ENCODE measurements at regions not wholly inside any gene's neighbourhood (a gene's known extent, or its start where the extent isn't known, plus 50 kb on each side); places are given as distances from the start of the nearest gene placed in this dataset.
"Not testable (repeated sequence)": the region's sequence is repeated elsewhere in the genome, so short reads cannot be mapped to it uniquely, and the experiment has no call there.

DNA sequence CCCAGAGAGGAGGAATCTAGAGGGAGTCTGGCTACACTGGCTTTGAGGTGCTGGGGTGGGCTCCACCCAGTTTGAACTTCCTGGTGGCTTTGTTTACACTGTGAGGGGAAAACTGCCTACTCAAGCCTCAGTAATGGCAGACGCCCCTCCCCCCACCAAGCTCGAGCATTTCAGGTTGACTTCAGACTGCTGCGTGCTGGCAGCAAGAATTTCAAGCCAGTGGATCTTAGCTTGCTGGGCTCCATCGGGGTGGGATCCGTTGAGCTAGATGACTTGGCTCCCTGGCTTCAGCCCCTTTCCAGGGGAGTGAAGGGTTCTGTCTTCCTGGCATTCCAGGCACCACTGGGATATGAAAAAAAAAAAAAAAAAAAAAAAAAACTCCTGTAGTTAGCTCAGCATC, 281.0 kb downstream of the FGF10 start:
- H3K36me3 ChIP-seq (ENCODE audit: control insufficient read depth, insufficient read depth, low read length); H3K9me1 ChIP-seq (ENCODE audit: control insufficient read depth, insufficient read depth, low read length); H3K27me3 ChIP-seq (ENCODE audit: control insufficient read depth in 2 of 2, insufficient read depth in 2 of 2, low read length in 2 of 2); ATAC-seq; H4K20me1 ChIP-seq (replicated peaks; ENCODE audit: control insufficient read depth, insufficient read depth, low read length); H3K4me2 ChIP-seq (ENCODE audit: insufficient read depth, low read length); H3K4me1 ChIP-seq (replicated peaks in 1 of 2; ENCODE audit: control insufficient read depth in 2 of 2, insufficient read depth in 2 of 2, low read length in 2 of 2); DNase-seq (ENCODE audit: extremely low read depth in 1 of 4, low spot score in 3 of 4); H3K9ac ChIP-seq (ENCODE audit: insufficient read depth in 1 of 2, low read depth in 2 of 2, low read length in 2 of 2); intact Hi-C loops (cut with micrococcal nuclease); H2AFZ ChIP-seq (ENCODE audit: low read depth, low read length); POLR2A ChIA-PET; H3K9me3 ChIP-seq (replicated peaks; ENCODE audit: control insufficient read depth, insufficient read depth, low read depth, low read length); FAIRE-seq; in situ Hi-C loops (cut with MboI); CTCF ChIA-PET (ENCODE audit: low intra/inter-chr PET ratio); H3K79me2 ChIP-seq (ENCODE audit: control insufficient read depth, insufficient read depth, low read length); BruUV-seq (replicated peaks); H3K4me3 ChIP-seq; H3K27ac ChIP-seq (ENCODE audit: extremely low read depth, low read depth, low read length): not testable (repeated sequence)
- WGBS (ENCODE audit: insufficient coverage, low coverage, missing lambda C conversion rate) = 0% methylated on average over 5 of the region's 5 CpGs

DNA sequence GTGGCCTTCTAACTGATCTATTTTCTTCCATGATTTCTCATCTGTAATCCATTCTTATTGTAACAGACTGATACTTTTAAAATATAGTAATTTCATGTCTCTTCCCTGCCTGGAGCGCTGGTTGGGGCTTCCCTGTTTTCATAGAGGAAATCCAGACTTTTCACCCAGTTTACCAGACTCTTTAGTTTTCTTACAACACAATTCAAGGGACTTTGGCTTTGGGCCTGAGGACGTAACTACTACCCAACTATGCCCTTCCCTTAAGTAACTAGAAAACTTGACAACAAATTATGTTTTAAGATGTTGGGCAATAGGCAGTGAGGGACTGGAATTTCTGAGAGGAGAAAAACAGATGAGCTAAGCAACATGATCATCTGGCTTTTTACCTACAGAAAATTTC, 289.6 kb downstream of the FGF10 start:
- intact Hi-C loops (cut with micrococcal nuclease) = no loop called here
- BruUV-seq (replicated peaks) = no TSS peak
- Histone ChIP-seq H3K79me2 (ENCODE audit: control insufficient read depth, insufficient read depth, low read length) (no peaks in the 10 kb centered on the region), H2AFZ (ENCODE audit: low read depth, low read length) (no peak overlapping the region), H4K20me1 (replicated peaks; ENCODE audit: control insufficient read depth, insufficient read depth, low read length) (no peaks in the 10 kb centered on the region), H3K4me3 (no peak overlapping the region), H3K9me1 (ENCODE audit: control insufficient read depth, insufficient read depth, low read length) (no peaks in the 10 kb centered on the region), H3K27me3 (ENCODE audit: control insufficient read depth in 2 of 2, insufficient read depth in 2 of 2, low read length in 2 of 2) (no peaks in the 10 kb centered on the region), H3K9me3 (replicated peaks; ENCODE audit: control insufficient read depth, insufficient read depth, low read depth, low read length) (no peaks in the 10 kb centered on the region; the same call in 1 of the 2 replicates), H3K36me3 (ENCODE audit: control insufficient read depth, insufficient read depth, low read length) (no peaks in the 10 kb centered on the region), H3K27ac (ENCODE audit: extremely low read depth, low read depth, low read length) (no peak overlapping the region), H3K4me1 (replicated peaks in 1 of 2; ENCODE audit: control insufficient read depth in 2 of 2, insufficient read depth in 2 of 2, low read length in 2 of 2) (no peaks in the 10 kb centered on the region), H3K4me2 (ENCODE audit: insufficient read depth, low read length) (no peak overlapping the region), H3K9ac (ENCODE audit: insufficient read depth in 1 of 2, low read depth in 2 of 2, low read length in 2 of 2) (no peak overlapping the region)
- FAIRE-seq (no peak), DNase-seq (ENCODE audit: extremely low read depth in 1 of 4, low spot score in 3 of 4) (no peak), ATAC-seq (no peak)
- ChIA-PET CTCF (ENCODE audit: low intra/inter-chr PET ratio) (no interaction called here), POLR2A (no interaction called here)
- WGBS (ENCODE audit: insufficient coverage, low coverage, missing lambda C conversion rate) = 2% methylated on average over 2 of the region's 2 CpGs
- in situ Hi-C loops (cut with MboI) = no loop called here
- TF ChIP-seq, protein P1, sequence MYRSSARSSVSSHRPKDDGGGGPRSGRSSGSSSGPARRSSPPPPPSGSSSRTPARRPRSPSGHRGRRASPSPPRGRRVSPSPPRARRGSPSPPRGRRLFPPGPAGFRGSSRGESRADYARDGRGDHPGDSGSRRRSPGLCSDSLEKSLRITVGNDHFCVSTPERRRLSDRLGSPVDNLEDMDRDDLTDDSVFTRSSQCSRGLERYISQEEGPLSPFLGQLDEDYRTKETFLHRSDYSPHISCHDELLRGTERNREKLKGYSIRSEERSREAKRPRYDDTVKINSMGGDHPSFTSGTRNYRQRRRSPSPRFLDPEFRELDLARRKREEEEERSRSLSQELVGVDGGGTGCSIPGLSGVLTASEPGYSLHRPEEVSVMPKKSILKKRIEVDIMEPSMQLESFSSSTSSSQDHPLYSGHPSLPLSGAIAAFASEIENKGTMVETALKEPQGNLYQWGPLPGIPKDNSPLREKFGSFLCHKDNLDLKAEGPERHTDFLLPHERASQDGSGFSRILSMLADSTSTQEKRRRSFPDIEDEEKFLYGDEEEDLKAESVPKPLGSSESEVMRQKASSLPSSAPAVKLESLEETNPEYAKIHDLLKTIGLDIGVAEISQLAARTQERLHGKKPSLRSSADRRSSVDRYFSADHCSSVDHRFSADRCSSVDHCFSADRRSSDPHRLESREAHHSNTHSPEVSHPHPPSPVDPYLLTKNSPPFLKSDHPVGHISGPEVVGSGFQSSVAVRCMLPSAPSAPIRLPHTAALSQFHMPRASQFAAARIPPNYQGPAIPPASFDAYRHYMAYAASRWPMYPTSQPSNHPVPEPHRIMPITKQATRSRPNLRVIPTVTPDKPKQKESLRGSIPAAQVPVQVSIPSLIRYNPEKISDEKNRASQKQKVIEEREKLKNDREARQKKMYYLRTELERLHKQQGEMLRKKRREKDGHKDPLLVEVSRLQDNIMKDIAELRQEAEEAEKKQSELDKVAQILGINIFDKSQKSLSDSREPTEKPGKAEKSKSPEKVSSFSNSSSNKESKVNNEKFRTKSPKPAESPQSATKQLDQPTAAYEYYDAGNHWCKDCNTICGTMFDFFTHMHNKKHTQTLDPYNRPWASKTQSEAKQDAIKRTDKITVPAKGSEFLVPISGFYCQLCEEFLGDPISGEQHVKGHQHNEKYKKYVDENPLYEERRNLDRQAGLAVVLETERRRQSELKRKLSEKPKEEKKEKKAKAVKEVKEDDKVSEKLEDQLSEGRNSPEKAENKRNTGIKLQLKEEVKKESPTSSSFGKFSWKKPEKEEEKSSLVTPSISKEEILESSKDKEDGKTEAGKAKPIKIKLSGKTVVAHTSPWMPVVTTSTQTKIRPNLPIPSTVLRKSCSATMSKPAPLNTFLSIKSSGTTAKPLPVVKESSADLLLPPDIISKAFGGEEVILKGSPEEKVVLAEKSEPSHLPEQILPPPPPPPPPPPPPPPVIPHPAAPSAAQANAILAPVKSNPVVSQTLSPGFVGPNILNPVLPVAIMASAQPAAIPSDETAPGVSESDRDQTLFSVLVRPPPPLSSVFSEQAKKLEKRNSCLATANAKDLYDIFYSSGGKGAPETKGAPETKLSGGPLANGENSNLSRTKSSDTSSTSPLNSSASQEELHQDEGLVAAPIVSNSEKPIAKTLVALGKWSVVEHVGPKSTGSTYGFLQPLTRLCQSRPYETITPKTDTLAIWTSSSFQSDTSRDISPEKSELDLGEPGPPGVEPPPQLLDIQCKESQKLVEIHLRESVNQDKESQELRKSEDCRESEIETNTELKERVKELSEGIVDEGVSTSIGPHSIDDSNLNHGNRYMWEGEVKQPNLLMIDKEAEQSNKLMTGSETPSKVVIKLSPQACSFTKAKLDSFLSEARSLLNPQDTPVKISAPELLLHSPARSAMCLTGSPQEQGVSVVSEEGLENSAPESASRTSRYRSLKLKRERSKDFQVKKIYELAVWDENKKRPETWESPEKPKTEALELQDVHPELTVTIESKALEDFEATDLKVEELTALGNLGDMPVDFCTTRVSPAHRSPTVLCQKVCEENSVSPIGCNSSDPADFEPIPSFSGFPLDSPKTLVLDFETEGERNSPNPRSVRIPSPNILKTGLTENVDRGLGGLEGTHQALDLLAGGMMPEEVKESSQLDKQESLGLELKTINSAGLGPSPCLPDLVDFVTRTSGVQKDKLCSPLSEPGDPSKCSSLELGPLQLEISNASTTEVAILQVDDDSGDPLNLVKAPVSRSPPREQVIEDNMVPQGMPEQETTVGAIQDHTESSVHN (IDR thresholded peaks at IDR 0.05; ENCODE audit: borderline replicate concordance in 1 of 2, low read depth in 1 of 2) = no peak
- TF ChIP-seq NFATC3 (IDR thresholded peaks at IDR 0.05) = no peak
- TF ChIP-seq ESRRA (IDR thresholded peaks at IDR 0.05; ENCODE audit: borderline replicate concordance, low read depth) = no peak
- TF ChIP-seq, protein P2, sequence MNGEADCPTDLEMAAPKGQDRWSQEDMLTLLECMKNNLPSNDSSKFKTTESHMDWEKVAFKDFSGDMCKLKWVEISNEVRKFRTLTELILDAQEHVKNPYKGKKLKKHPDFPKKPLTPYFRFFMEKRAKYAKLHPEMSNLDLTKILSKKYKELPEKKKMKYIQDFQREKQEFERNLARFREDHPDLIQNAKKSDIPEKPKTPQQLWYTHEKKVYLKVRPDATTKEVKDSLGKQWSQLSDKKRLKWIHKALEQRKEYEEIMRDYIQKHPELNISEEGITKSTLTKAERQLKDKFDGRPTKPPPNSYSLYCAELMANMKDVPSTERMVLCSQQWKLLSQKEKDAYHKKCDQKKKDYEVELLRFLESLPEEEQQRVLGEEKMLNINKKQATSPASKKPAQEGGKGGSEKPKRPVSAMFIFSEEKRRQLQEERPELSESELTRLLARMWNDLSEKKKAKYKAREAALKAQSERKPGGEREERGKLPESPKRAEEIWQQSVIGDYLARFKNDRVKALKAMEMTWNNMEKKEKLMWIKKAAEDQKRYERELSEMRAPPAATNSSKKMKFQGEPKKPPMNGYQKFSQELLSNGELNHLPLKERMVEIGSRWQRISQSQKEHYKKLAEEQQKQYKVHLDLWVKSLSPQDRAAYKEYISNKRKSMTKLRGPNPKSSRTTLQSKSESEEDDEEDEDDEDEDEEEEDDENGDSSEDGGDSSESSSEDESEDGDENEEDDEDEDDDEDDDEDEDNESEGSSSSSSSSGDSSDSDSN (IDR thresholded peaks at IDR 0.05; ENCODE audit: borderline replicate concordance in 1 of 2, low read depth in 2 of 2, low read length in 2 of 2) = no peak
